H9 (cell line): ENCODE measurements at regions not wholly inside any gene's neighbourhood (a gene's known extent, or its start where the extent isn't known, plus 50 kb on each side); places are given as distances from the start of the nearest gene placed in this dataset.

Experiments used
- DNase-seq: peaks from one replicate; pipeline ENCODE4 v3.0.0-alpha.2; 2017
- H2AFZ ChIP-seq: one replicate; pipeline ENCODE4 v1.6.1; 2013; ENCODE audit warnings: mild to moderate bottlenecking, low read length, control low read depth, moderate library complexity
- H2AK5ac ChIP-seq: 2 replicates; pipeline ENCODE4 v1.6.1; 2013; ENCODE audit warnings: low read length, control low read depth, mixed read lengths; ENCODE audit not compliant: insufficient read length
- H2BK120ac ChIP-seq: one replicate; pipeline ENCODE4 v1.6.1; 2013; ENCODE audit warnings: low read depth, mild to moderate bottlenecking, low read length, control low read depth, inconsistent platforms; ENCODE audit not compliant: poor library complexity, severe bottlenecking
- H2BK12ac ChIP-seq: 2 replicates; pipeline ENCODE4 v1.6.1; 2013; ENCODE audit warnings: low read length, control low read depth, mixed read lengths, low read depth; ENCODE audit not compliant: insufficient read length
- H2BK15ac ChIP-seq: 2 replicates; pipeline ENCODE4 v1.6.1; 2013; ENCODE audit warnings: low read depth, low read length, control low read depth
- H2BK20ac ChIP-seq: one replicate; pipeline ENCODE4 v1.6.1; 2013; ENCODE audit warnings: low read depth, mild to moderate bottlenecking, low read length, control low read depth, inconsistent platforms; ENCODE audit not compliant: poor library complexity, severe bottlenecking
- H2BK5ac ChIP-seq: 2 replicates; pipeline ENCODE4 v1.6.1; 2013; ENCODE audit warnings: low read length, control low read depth, mixed read lengths; ENCODE audit not compliant: insufficient read length
- H3K14ac ChIP-seq: 2 replicates; pipeline ENCODE4 v1.6.1; 2013; ENCODE audit warnings: low read length, control low read depth; ENCODE audit not compliant: insufficient read depth
- H3K18ac ChIP-seq: 2 replicates; pipeline ENCODE4 v1.6.1; 2013; ENCODE audit warnings: low read depth, mild to moderate bottlenecking, mixed read lengths, low read length, control low read depth; ENCODE audit not compliant: insufficient read length
- H3K23ac ChIP-seq: 2 replicates; pipeline ENCODE4 v1.6.1; 2013; ENCODE audit warnings: low read length, control low read depth, mixed read lengths, low read depth; ENCODE audit not compliant: insufficient read length
- H3K23me2 ChIP-seq: 2 replicates; pipeline ENCODE4 v1.6.1; 2013; ENCODE audit warnings: low read depth, mild to moderate bottlenecking, mixed read lengths, low read length, control low read depth; ENCODE audit not compliant: insufficient read length, poor library complexity, severe bottlenecking
- H3K27ac ChIP-seq: 2 replicates; pipeline ENCODE4 v1.5.1; 2013; ENCODE audit warnings: low read length, control low read depth, mixed read lengths, low read depth; ENCODE audit not compliant: insufficient read length
- H3K27me3 ChIP-seq: 2 replicates; pipeline ENCODE4 v1.6.1; 2013; ENCODE audit warnings: low read length, control low read depth, inconsistent platforms; ENCODE audit not compliant: insufficient read depth
- H3K4ac ChIP-seq: 2 replicates; pipeline ENCODE4 v1.6.1; 2013; ENCODE audit warnings: low read depth, mild to moderate bottlenecking, control low read depth, inconsistent platforms, low read length, moderate library complexity
- H3K4me1 ChIP-seq: 2 replicates; pipeline ENCODE4 v1.6.1; 2013; ENCODE audit warnings: low read length, control low read depth, inconsistent platforms; ENCODE audit not compliant: insufficient read depth
- H3K4me2 ChIP-seq: 2 replicates; pipeline ENCODE4 v1.6.1; 2013; ENCODE audit warnings: low read length, control low read depth, mixed read lengths; ENCODE audit not compliant: insufficient read length, insufficient read depth
- H3K56ac ChIP-seq: 2 replicates; pipeline ENCODE4 v1.6.1; 2013; ENCODE audit warnings: low read depth, mild to moderate bottlenecking, mixed read lengths, low read length, control low read depth; ENCODE audit not compliant: insufficient read length
- H3K79me1 ChIP-seq: 2 replicates; pipeline ENCODE4 v1.6.1; 2013; ENCODE audit warnings: low read depth, mild to moderate bottlenecking, moderate library complexity, low read length, control low read depth, inconsistent platforms; ENCODE audit not compliant: insufficient read depth, poor library complexity, severe bottlenecking
- H3K79me2 ChIP-seq: 2 replicates; pipeline ENCODE4 v1.6.1; 2013; ENCODE audit warnings: low read length, control low read depth, inconsistent platforms; ENCODE audit not compliant: insufficient read depth
- H3K9ac ChIP-seq: 2 replicates; pipeline ENCODE4 v1.6.1; 2013; ENCODE audit warnings: low read length, control low read depth, mixed read lengths; ENCODE audit not compliant: insufficient read length; ENCODE audit errors: extremely low read depth
- H3K9me3 ChIP-seq: one replicate; pipeline ENCODE4 v1.6.1; 2013; ENCODE audit warnings: low read depth, low read length, inconsistent platforms; ENCODE audit not compliant: control insufficient read depth
- H3T11ph ChIP-seq: one replicate; pipeline ENCODE4 v1.6.1; 2013; ENCODE audit warnings: mild to moderate bottlenecking, low read length, control low read depth, inconsistent platforms
- H4K20me1 ChIP-seq: one replicate; pipeline ENCODE4 v1.6.1; 2013; ENCODE audit not compliant: control insufficient read depth, insufficient read length, insufficient read depth
- H4K5ac ChIP-seq: 2 replicates; pipeline ENCODE4 v1.6.1; 2013; ENCODE audit warnings: low read depth, mild to moderate bottlenecking, mixed read lengths, low read length, control low read depth; ENCODE audit not compliant: insufficient read length
- H4K8ac ChIP-seq: replicated peaks from 2 replicates; pipeline ENCODE4 v1.6.1; 2013; ENCODE audit warnings: low read length, control low read depth, mixed read lengths, low read depth; ENCODE audit not compliant: insufficient read length
- H4K91ac ChIP-seq: 2 replicates; pipeline ENCODE4 v1.6.1; 2013; ENCODE audit warnings: low read depth, mild to moderate bottlenecking, moderate library complexity, mixed read lengths, low read length, control low read depth; ENCODE audit not compliant: insufficient read length
- H3K27ac Mint-ChIP-seq, 3 experiments: 2 replicates in 2 of 3; 3 replicates in 1 of 3; pipeline ENCODE4 v1.8.0; 2020 to 2021; ENCODE audit warnings: mixed read lengths in 3 of 3, mild to moderate bottlenecking in 1 of 3, moderate library complexity in 1 of 3
- H3K27me3 Mint-ChIP-seq: 2 replicates; pipeline ENCODE4 v1.8.0; 2021; ENCODE audit warnings: low read depth, mild to moderate bottlenecking, moderate library complexity, mixed read lengths
- H3K36me3 Mint-ChIP-seq, 3 experiments: 2 replicates in 2 of 3; 3 replicates in 1 of 3; pipeline ENCODE4 v1.8.0; 2020 to 2021; ENCODE audit warnings: low read depth in 3 of 3, mixed read lengths in 3 of 3; ENCODE audit not compliant: insufficient read depth in 1 of 3
- H3K4me1 Mint-ChIP-seq, 2 experiments: 2 replicates each; pipeline ENCODE4 v1.8.0; 2020; ENCODE audit warnings: mixed read lengths in 2 of 2
- H3K4me3 Mint-ChIP-seq, 2 experiments: 2 replicates in 1 of 2; 3 replicates in 1 of 2; pipeline ENCODE4 v1.8.0; 2020 to 2021; ENCODE audit warnings: mild to moderate bottlenecking in 2 of 2, mixed read lengths in 2 of 2, moderate library complexity in 1 of 2
- H3K9me3 Mint-ChIP-seq, 2 experiments: 2 replicates in 1 of 2; 3 replicates in 1 of 2; pipeline ENCODE4 v1.8.0; 2020; ENCODE audit warnings: mild to moderate bottlenecking in 2 of 2, mixed read lengths in 2 of 2, moderate library complexity in 1 of 2
- WGBS: extraction: QIAGEN DNeasy Blood & Tissue Kit; methylation state at CpG from one replicate; pipeline ENCODE4 v1.1.7; 2013; ENCODE audit warnings: missing lambda C conversion rate, low lambda C conversion rate, mixed read lengths; ENCODE audit not compliant: insufficient read length; ENCODE audit errors: extremely low coverage; 5-methylcytosine and 5-hydroxymethylcytosine counted together
- TF ChIP-seq, protein P1 (sequence below): fragments of 200-600 bp; sonication (generic); conservative IDR thresholded peaks from 3 replicates; pipeline ENCODE4 v1.8.0; 2021; ENCODE audit warnings: antibody characterized with exemption, mild to moderate bottlenecking

DNA sequence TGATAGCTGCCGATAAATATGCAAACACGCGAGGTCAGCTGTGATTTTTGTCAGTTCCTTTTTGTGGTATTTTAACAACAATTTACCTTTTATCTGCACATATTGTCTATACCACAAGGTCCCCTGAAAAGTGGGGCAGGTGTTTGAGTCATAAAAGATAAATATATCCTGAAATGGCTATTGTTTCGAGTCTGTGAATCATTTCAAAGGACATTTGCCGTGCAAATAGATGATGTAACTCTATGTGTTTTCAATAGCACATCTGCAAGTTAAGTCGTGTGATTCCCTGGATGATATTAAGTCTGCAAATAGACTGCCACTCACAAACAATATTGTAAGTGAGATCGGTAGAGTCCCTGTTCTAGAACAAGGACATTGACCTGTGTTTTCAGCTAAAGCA is 193.0 kb upstream of the PITRM1 start:
- no peak for DNase-seq
- no peak overlapping the region for H3K27ac ChIP-seq
- H3T11ph ChIP-seq, result no peak overlapping the region
- Mint-ChIP-seq H3K4me3 (no peak overlapping the region), H3K27me3 (no peaks in the 10 kb centered on the region; the same call in none of the 2 replicates), H3K27ac (no peak overlapping the region), H3K36me3 (peaks cover 2 to 20% (median 16%) of the 10 kb centered on the region in 3 experiments; a peak in 6 of 7 replicates), H3K4me1 (no peaks in the 10 kb centered on the region), H3K9me3 (peaks cover 26 to 30% of the 10 kb centered on the region in 2 experiments)
- H4K20me1 ChIP-seq, result no peaks in the 10 kb centered on the region
- H3K4me2 ChIP-seq, result no peak overlapping the region
- H3K9ac ChIP-seq, result no peak overlapping the region
- no peak overlapping the region for H3K18ac ChIP-seq
- H3K14ac ChIP-seq, result no peak overlapping the region
- no peak overlapping the region for H4K5ac ChIP-seq
- H2AK5ac ChIP-seq, result no peak overlapping the region
- no peak overlapping the region for H2BK5ac ChIP-seq
- H3K27me3 ChIP-seq, result no peaks in the 10 kb centered on the region
- no peak overlapping the region for H2BK12ac ChIP-seq
- no peak overlapping the region for H2BK120ac ChIP-seq
- H3K23me2 ChIP-seq, result no peaks in the 10 kb centered on the region
- TF ChIP-seq, protein P1, sequence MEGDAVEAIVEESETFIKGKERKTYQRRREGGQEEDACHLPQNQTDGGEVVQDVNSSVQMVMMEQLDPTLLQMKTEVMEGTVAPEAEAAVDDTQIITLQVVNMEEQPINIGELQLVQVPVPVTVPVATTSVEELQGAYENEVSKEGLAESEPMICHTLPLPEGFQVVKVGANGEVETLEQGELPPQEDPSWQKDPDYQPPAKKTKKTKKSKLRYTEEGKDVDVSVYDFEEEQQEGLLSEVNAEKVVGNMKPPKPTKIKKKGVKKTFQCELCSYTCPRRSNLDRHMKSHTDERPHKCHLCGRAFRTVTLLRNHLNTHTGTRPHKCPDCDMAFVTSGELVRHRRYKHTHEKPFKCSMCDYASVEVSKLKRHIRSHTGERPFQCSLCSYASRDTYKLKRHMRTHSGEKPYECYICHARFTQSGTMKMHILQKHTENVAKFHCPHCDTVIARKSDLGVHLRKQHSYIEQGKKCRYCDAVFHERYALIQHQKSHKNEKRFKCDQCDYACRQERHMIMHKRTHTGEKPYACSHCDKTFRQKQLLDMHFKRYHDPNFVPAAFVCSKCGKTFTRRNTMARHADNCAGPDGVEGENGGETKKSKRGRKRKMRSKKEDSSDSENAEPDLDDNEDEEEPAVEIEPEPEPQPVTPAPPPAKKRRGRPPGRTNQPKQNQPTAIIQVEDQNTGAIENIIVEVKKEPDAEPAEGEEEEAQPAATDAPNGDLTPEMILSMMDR, result no peak
- no peaks in the 10 kb centered on the region for H3K79me2 ChIP-seq
- H3K4me1 ChIP-seq, result no peaks in the 10 kb centered on the region
- H3K79me1 ChIP-seq, result no peaks in the 10 kb centered on the region
- H2BK20ac ChIP-seq, result no peak overlapping the region
- peaks cover 27% of the 10 kb centered on the region for H3K9me3 ChIP-seq
- no peak overlapping the region for H3K23ac ChIP-seq
- H2BK15ac ChIP-seq, result no peak overlapping the region
- H4K91ac ChIP-seq, result no peak overlapping the region
- no peak overlapping the region for H2AFZ ChIP-seq
- H3K56ac ChIP-seq, result no peak overlapping the region
- H3K4ac ChIP-seq, result no peak overlapping the region
- no peak overlapping the region for H4K8ac ChIP-seq
- no CpG with 5 or more reads among the region's 7 CpGs for WGBS
